Thymus (tissue), 11 donors: ENCODE measurements at regions not wholly inside any gene's neighbourhood (a gene's known extent, or its start where the extent isn't known, plus 50 kb on each side); places are given as distances from the start of the nearest gene placed in this dataset.
"Not testable (repeated sequence)": the region's sequence is repeated elsewhere in the genome, so short reads cannot be mapped to it uniquely, and the experiment has no call there.

Source experiments
- DNase-seq, 9 donors: peaks; one replicate each; pipeline ENCODE4 v3.0.0-alpha.2; 2013; ENCODE audit warnings: low spot score in 9 of 9, low read depth in 6 of 9, missing footprints in 1 of 9
- H3K27ac ChIP-seq, 2 donors: one replicate each; pipeline ENCODE4 v1.5.1; 2013; ENCODE audit warnings: control low read depth in 1 of 2, low read depth in 1 of 2, low read length in 1 of 2, mild to moderate bottlenecking in 1 of 2, moderate library complexity in 1 of 2
- H3K27me3 ChIP-seq, 2 donors: one replicate each; pipeline ENCODE4 v1.5.1; 2013; ENCODE audit warnings: low read length in 1 of 2; ENCODE audit not compliant: control insufficient read depth in 2 of 2, insufficient read depth in 1 of 2
- H3K36me3 ChIP-seq, 2 donors: one replicate each; pipeline ENCODE4 v1.5.1; 2013; ENCODE audit warnings: low read length in 1 of 2, mild to moderate bottlenecking in 1 of 2, moderate library complexity in 1 of 2; ENCODE audit not compliant: control insufficient read depth in 2 of 2, insufficient read depth in 2 of 2
- H3K4me1 ChIP-seq, 2 donors: one replicate each; pipeline ENCODE4 v1.5.1; 2013; ENCODE audit warnings: low read length in 2 of 2; ENCODE audit not compliant: control insufficient read depth in 2 of 2, insufficient read depth in 2 of 2
- H3K4me3 ChIP-seq, 2 donors: one replicate each; pipeline ENCODE4 v1.5.1; 2013; ENCODE audit warnings: low read length in 2 of 2, control low read depth in 1 of 2, mild to moderate bottlenecking in 1 of 2
- H3K9me3 ChIP-seq, 2 donors: one replicate each; pipeline ENCODE4 v1.5.1; 2013; ENCODE audit warnings: low read length in 1 of 2, mild to moderate bottlenecking in 1 of 2; ENCODE audit not compliant: control insufficient read depth in 2 of 2, insufficient read depth in 1 of 2
- WGBS: extraction: QIAGEN DNeasy Blood & Tissue Kit; methylation state at CpG from one replicate; pipeline ENCODE4 v1.1.7; 2013; 5-methylcytosine and 5-hydroxymethylcytosine counted together
- donor health status: healthy.

- H3K4me3 ChIP-seq, H3K36me3 ChIP-seq, H3K9me3 ChIP-seq, DNase-seq, H3K4me1 ChIP-seq, H3K27me3 ChIP-seq, H3K27ac ChIP-seq: not testable (repeated sequence)
- 85% methylated on average over 14 of the region's 15 CpGs for WGBS
Measured at GRCh38 chr10:47600127-47600526, 76.7 kb upstream of the AGAP9 start.

GRCh38 chr10:47599657-47600056 is 76.2 kb upstream of the AGAP9 start:
- H3K27ac ChIP-seq, H3K36me3 ChIP-seq, H3K4me3 ChIP-seq, H3K4me1 ChIP-seq, DNase-seq, H3K27me3 ChIP-seq, H3K9me3 ChIP-seq: not testable (repeated sequence)
- WGBS, result 93% methylated on average over 16 of the region's 16 CpGs

GRCh38 chr10:47593805-47594204 is 70.4 kb upstream of the AGAP9 start:
- WGBS, result 94% methylated on average over 2 of the region's 4 CpGs
- not testable (repeated sequence) for H3K9me3 ChIP-seq, H3K36me3 ChIP-seq, H3K27me3 ChIP-seq, H3K27ac ChIP-seq, H3K4me1 ChIP-seq, DNase-seq, H3K4me3 ChIP-seq

GRCh38 chr10:47593129-47593528 is 69.7 kb upstream of the AGAP9 start:
- H3K27me3 ChIP-seq, H3K36me3 ChIP-seq, H3K27ac ChIP-seq, H3K9me3 ChIP-seq, DNase-seq, H3K4me1 ChIP-seq, H3K4me3 ChIP-seq: not testable (repeated sequence)
- 98% methylated on average over 2 of the region's 2 CpGs for WGBS

GRCh38 chr10:47590956-47591355 is 67.5 kb upstream of the AGAP9 start:
- H3K27ac ChIP-seq, H3K27me3 ChIP-seq, H3K4me1 ChIP-seq, DNase-seq, H3K36me3 ChIP-seq, H3K4me3 ChIP-seq, H3K9me3 ChIP-seq: not testable (repeated sequence)
- 83% methylated on average over 3 of the region's 3 CpGs for WGBS

GRCh38 chr10:47590534-47590933 is 67.1 kb upstream of the AGAP9 start:
- H3K9me3 ChIP-seq, H3K4me1 ChIP-seq, DNase-seq, H3K36me3 ChIP-seq, H3K27ac ChIP-seq, H3K27me3 ChIP-seq, H3K4me3 ChIP-seq: not testable (repeated sequence)
- no CpG with 5 or more reads among the region's 2 CpGs for WGBS

GRCh38 chr10:47582051-47582450 is 58.6 kb upstream of the AGAP9 start:
- not testable (repeated sequence) for H3K4me3 ChIP-seq, H3K27me3 ChIP-seq, H3K36me3 ChIP-seq, H3K4me1 ChIP-seq, H3K27ac ChIP-seq, H3K9me3 ChIP-seq, DNase-seq
- 98% methylated on average over 3 of the region's 4 CpGs for WGBS

GRCh38 chr10:47580063-47580462 is 56.6 kb upstream of the AGAP9 start:
- H3K9me3 ChIP-seq, H3K4me1 ChIP-seq, H3K27ac ChIP-seq, H3K27me3 ChIP-seq, H3K36me3 ChIP-seq, DNase-seq, H3K4me3 ChIP-seq: not testable (repeated sequence)
- 100% methylated on average over 1 of the region's 2 CpGs for WGBS

- H3K36me3 ChIP-seq, H3K9me3 ChIP-seq, H3K4me3 ChIP-seq, H3K27me3 ChIP-seq, DNase-seq, H3K4me1 ChIP-seq, H3K27ac ChIP-seq: not testable (repeated sequence)
Measured at GRCh38 chr10:47578547-47578946, 55.1 kb upstream of the AGAP9 start.
